ENCODE measurements at regions not wholly inside any gene's neighbourhood (a gene's known extent, or its start where the extent isn't known, plus 50 kb on each side); places are given as distances from the start of the nearest gene placed in this dataset.

GRCh38 chr5:110075656-110076055 lies 385.9 kb downstream of the MAN2A1 start:
- Mint-ChIP-seq H3K27me3 (ENCODE audit: low read depth) (peaks cover 2% of the 10 kb centered on the region), H3K4me1 (ENCODE audit: low read depth) (no peaks in the 10 kb centered on the region)

GRCh38 chr5:110077147-110077546 lies 387.4 kb downstream of the MAN2A1 start:
- peaks cover 2% of the 10 kb centered on the region for H3K36me3 Mint-ChIP-seq (ENCODE audit: insufficient read depth)
- ATAC-seq (no peak), DNase-seq (no peak)
- H3K9me3 Mint-ChIP-seq = peaks cover 17% of the 10 kb centered on the region
- no peaks in the 10 kb centered on the region for H3K4me1 Mint-ChIP-seq (ENCODE audit: low read depth)
- no peak overlapping the region for H3K4me3 Mint-ChIP-seq
- peaks cover 2% of the 10 kb centered on the region for H3K27me3 Mint-ChIP-seq (ENCODE audit: low read depth)

More at GRCh38 chr5:110075656-110076055, 385.9 kb downstream of the MAN2A1 start:
- DNase-seq (no peak), ATAC-seq (no peak)
- Mint-ChIP-seq H3K4me3 (no peak overlapping the region), H3K36me3 (ENCODE audit: insufficient read depth) (peaks cover 2% of the 10 kb centered on the region), H3K9me3 (peaks cover 25% of the 10 kb centered on the region)

DNA sequence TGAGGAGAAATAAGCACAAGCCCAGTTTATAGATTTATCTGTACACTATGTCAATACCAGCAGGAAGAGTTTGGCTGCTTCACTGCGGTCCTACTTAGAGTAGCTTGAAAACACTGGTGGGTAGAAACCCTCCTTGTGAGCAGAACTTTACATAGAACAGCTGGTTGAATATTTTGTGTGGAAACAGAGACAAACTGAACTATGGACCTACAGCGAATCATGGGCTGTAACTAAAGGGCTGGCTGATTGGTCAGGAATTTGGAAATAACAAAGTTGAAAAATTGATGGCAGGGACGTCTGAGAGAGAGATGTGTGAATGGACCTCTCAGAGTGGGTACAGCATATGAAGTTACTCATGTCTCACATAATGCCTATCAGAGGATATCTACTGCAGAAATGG lies 392.5 kb downstream of the MAN2A1 start:
- Mint-ChIP-seq H3K36me3 (ENCODE audit: insufficient read depth) (no peaks in the 10 kb centered on the region), H3K9me3 (no peaks in the 10 kb centered on the region), H3K4me1 (ENCODE audit: low read depth) (peaks cover 12% of the 10 kb centered on the region), H3K27me3 (ENCODE audit: low read depth) (peaks cover 1% of the 10 kb centered on the region), H3K4me3 (no peak overlapping the region)
- DNase-seq (no peak), ATAC-seq (no peak)

DNA sequence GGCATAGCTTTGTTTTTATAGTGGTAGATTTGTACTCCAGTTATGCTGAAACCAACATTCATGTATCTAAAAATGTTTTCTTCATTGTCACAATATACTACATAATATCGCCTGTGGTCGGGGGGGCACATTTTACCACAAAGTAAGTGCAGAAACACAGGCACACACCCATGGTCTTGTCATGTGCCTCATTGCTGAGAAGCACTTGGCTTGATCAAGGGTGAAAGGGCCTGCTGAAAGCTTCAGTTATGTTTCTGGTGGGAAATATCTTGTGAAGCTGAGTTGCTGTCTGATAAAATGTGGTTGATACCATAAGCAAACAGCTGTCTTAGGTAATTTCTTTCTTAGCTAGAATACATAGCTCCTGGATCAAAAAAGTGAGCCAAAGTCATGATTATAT lies 393.1 kb downstream of the MAN2A1 start:
- ATAC-seq = no peak
- H3K27me3 Mint-ChIP-seq (ENCODE audit: low read depth) = no peaks in the 10 kb centered on the region
- peaks cover 12% of the 10 kb centered on the region for H3K4me1 Mint-ChIP-seq (ENCODE audit: low read depth)
- no peaks in the 10 kb centered on the region for H3K9me3 Mint-ChIP-seq
- H3K36me3 Mint-ChIP-seq (ENCODE audit: insufficient read depth) = no peaks in the 10 kb centered on the region
- H3K4me3 Mint-ChIP-seq = no peak overlapping the region
- no peak for DNase-seq

- H3K4me3 Mint-ChIP-seq = no peak overlapping the region
These were observed 396.1 kb downstream of the MAN2A1 start for GRCh38 chr5:110085826-110086225.

DNA sequence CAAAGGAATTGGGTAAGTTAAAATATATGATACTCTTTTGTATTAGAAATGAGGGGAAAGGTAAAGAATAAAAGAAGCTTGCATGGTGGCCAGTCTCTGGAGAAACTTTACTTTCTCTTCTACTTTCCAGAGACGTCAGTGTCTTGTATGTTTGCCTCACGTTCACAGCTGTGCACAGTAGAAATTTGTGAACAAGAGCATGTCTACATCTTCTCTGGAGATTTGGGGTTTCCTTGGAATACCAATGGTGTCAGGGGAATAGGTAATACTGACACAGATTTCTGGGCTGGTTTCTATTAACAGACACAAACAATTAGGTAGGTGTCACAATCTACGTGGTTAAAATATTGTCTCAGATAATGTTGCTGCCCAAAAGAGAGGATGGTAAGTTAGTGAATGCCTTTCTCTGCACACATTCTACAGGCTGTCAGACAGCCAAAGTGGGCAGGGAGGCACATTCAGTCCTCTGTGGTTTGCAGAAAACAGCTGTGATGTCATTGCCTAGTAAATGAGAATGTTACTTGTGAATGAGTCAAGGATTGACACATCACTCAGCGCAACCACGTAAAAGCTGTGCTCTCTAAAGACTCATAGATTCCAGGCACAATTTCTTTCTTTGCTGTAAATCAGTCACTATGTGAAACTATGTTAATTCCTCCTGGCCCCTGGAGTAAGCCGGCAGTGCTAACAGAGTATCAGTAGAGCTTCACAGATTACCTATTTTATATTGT lies 397.1 kb downstream of the MAN2A1 start:
- ATAC-seq (peak; percentile 86 to 88), DNase-seq (peak; percentile 22)
- Mint-ChIP-seq H3K4me3 (no peak overlapping the region), H3K4me1 (ENCODE audit: low read depth) (peaks cover 21% of the 10 kb centered on the region), H3K36me3 (ENCODE audit: insufficient read depth) (no peaks in the 10 kb centered on the region), H3K9me3 (no peaks in the 10 kb centered on the region), H3K27me3 (ENCODE audit: low read depth) (no peaks in the 10 kb centered on the region)

More at GRCh38 chr5:110085826-110086225, 396.1 kb downstream of the MAN2A1 start:
- no peak for DNase-seq
- no peaks in the 10 kb centered on the region for H3K36me3 Mint-ChIP-seq (ENCODE audit: insufficient read depth)
- peaks cover 21% of the 10 kb centered on the region for H3K4me1 Mint-ChIP-seq (ENCODE audit: low read depth)
- no peak for ATAC-seq
- no peaks in the 10 kb centered on the region for H3K27me3 Mint-ChIP-seq (ENCODE audit: low read depth)
- H3K9me3 Mint-ChIP-seq = no peaks in the 10 kb centered on the region

DNA sequence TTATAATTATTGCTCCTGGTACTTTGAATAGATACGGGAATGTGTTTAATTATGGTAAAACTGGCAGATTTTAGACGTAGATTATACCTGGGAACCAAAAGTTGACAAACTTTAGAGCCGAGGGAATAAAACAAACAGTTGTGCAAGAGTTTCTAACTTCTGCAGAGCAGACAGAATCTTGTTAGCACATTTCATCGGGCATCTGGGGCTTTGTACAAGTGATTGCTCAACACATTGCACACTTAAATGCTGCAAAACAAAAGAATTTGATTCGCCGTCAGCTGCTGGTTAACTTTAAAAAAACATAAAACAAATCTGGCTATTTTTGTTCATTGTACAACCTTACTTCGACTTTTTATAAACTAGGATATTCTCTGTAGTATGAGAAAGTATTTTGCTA lies 398.1 kb downstream of the MAN2A1 start:
- H3K4me3 Mint-ChIP-seq = no peak overlapping the region

GRCh38 chr5:110088676-110089436 lies 399.1 kb downstream of the MAN2A1 start:
- ATAC-seq (peak; percentile 37 to 62), DNase-seq (no peak)
- no peaks in the 10 kb centered on the region for H3K36me3 Mint-ChIP-seq (ENCODE audit: insufficient read depth)
- no peaks in the 10 kb centered on the region for H3K9me3 Mint-ChIP-seq
- H3K4me1 Mint-ChIP-seq (ENCODE audit: low read depth) = peaks cover 21% of the 10 kb centered on the region
- peak overlapping the region; percentile 16 for H3K4me3 Mint-ChIP-seq
- H3K27me3 Mint-ChIP-seq (ENCODE audit: low read depth) = no peaks in the 10 kb centered on the region

More for the DNA sequence above, 398.1 kb downstream of the MAN2A1 start:
- Mint-ChIP-seq H3K36me3 (ENCODE audit: insufficient read depth) (no peaks in the 10 kb centered on the region), H3K27me3 (ENCODE audit: low read depth) (no peaks in the 10 kb centered on the region), H3K9me3 (no peaks in the 10 kb centered on the region), H3K4me1 (ENCODE audit: low read depth) (peaks cover 21% of the 10 kb centered on the region)
- DNase-seq (no peak), ATAC-seq (no peak)

GRCh38 chr5:110092955-110093785 lies 403.4 kb downstream of the MAN2A1 start:
- peaks cover 13% of the 10 kb centered on the region for H3K4me1 Mint-ChIP-seq (ENCODE audit: low read depth)
- H3K4me3 Mint-ChIP-seq = no peak overlapping the region
- H3K9me3 Mint-ChIP-seq = no peaks in the 10 kb centered on the region
- DNase-seq (no peak), ATAC-seq (no peak)
- no peaks in the 10 kb centered on the region for H3K36me3 Mint-ChIP-seq (ENCODE audit: insufficient read depth)
- H3K27me3 Mint-ChIP-seq (ENCODE audit: low read depth) = no peaks in the 10 kb centered on the region

DNA sequence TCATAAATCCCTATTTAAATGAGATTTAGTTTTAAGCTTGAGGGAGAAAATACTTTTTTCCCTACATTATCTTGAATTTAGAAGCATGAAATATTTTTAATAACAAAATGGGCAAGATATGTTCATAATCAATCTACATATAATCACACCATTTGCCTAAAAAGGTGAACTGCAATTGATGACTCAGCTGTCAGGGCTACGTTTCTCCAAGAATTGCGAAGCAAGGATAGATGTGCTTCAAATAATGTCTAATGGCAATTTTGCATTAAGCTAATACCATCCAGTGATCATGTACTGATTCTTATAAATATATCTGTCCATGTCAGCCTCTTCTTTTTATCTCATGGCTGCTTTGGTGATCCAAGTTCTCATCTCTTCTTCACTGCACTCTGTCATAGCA lies 404.4 kb downstream of the MAN2A1 start:
- Mint-ChIP-seq H3K27me3 (ENCODE audit: low read depth) (no peaks in the 10 kb centered on the region), H3K36me3 (ENCODE audit: insufficient read depth) (no peaks in the 10 kb centered on the region), H3K4me1 (ENCODE audit: low read depth) (peaks cover 8% of the 10 kb centered on the region), H3K9me3 (no peaks in the 10 kb centered on the region), H3K4me3 (no peak overlapping the region)
- ATAC-seq = no peak
- no peak for DNase-seq

- DNase-seq (no peak), ATAC-seq (no peak)
- H3K4me1 Mint-ChIP-seq (ENCODE audit: low read depth) = peaks cover 4% of the 10 kb centered on the region
- no peak overlapping the region for H3K4me3 Mint-ChIP-seq
- no peaks in the 10 kb centered on the region for H3K36me3 Mint-ChIP-seq (ENCODE audit: insufficient read depth)
- H3K9me3 Mint-ChIP-seq = no peaks in the 10 kb centered on the region
- no peaks in the 10 kb centered on the region for H3K27me3 Mint-ChIP-seq (ENCODE audit: low read depth)
These were observed 404.8 kb downstream of the MAN2A1 start for GRCh38 chr5:110094548-110094947.

GRCh38 chr5:110096419-110096818 lies 406.7 kb downstream of the MAN2A1 start:
- Mint-ChIP-seq H3K27me3 (ENCODE audit: low read depth) (no peaks in the 10 kb centered on the region), H3K4me3 (no peak overlapping the region), H3K4me1 (ENCODE audit: low read depth) (peaks cover 4% of the 10 kb centered on the region), H3K9me3 (no peaks in the 10 kb centered on the region), H3K36me3 (ENCODE audit: insufficient read depth) (no peaks in the 10 kb centered on the region)
- peak in 1 of 2 donors; percentile 34 for ATAC-seq
- DNase-seq = no peak

DNA sequence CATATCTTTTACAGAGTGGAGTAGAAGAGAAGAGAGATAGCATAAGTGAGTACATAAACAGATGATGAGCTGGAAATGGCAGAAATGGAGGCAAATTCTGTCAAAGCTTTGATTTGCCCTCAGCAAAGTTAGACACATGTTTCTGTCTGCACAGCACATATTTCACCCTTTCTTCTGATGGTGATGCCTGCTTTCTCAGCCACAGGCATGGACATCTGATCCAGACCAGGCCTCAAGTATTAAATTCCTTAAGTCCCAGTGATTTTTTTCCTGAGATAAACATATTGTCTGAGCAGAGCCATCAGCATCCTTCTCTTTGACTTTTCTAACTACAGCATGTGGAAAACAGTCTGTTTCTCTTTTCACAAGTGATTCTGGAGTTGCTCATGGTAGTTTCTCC lies 409.8 kb downstream of the MAN2A1 start:
- H3K4me3 Mint-ChIP-seq = no peak overlapping the region
- no peaks in the 10 kb centered on the region for H3K27me3 Mint-ChIP-seq (ENCODE audit: low read depth)
- no peaks in the 10 kb centered on the region for H3K36me3 Mint-ChIP-seq (ENCODE audit: insufficient read depth)
- ATAC-seq = no peak
- DNase-seq = no peak
- peaks cover 13% of the 10 kb centered on the region for H3K4me1 Mint-ChIP-seq (ENCODE audit: low read depth)
- no peaks in the 10 kb centered on the region for H3K9me3 Mint-ChIP-seq

DNA sequence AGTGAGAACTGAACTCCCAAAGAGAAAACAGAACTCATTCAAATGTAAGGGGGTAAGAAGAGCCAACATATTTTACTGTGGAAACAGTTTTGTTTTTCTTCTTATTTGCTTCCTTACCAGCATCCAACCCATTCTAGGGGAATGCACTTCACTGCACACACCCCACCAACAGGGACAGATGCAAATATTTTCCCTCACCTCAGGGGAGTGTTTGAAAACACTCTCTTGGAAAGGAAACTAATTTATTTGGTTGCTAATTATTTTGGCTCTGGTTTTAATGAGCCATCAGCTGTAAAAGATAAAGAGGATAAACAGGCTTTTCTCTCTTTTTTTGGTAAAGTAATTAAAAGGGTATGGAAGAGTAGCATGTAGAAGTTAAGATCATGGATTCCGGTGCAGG lies 413.4 kb downstream of the MAN2A1 start:
- no peak for DNase-seq
- no peaks in the 10 kb centered on the region for H3K36me3 Mint-ChIP-seq (ENCODE audit: insufficient read depth)
- peaks cover 29% of the 10 kb centered on the region for H3K4me1 Mint-ChIP-seq (ENCODE audit: low read depth)
- H3K9me3 Mint-ChIP-seq = no peaks in the 10 kb centered on the region
- ATAC-seq = no peak
- no peaks in the 10 kb centered on the region for H3K27me3 Mint-ChIP-seq (ENCODE audit: low read depth)
- no peak overlapping the region for H3K4me3 Mint-ChIP-seq

All from activated T-cell treated with anti-CD3 and anti-CD28 coated beads, Interleukin-2, amount 50 U/mL, for 4 hours (primary cell).